SIG-M5 treated with dmso at 0.1 percent for 504 hours (cell line): ENCODE measurements at regions not wholly inside any gene's neighbourhood (a gene's known extent, or its start where the extent isn't known, plus 50 kb on each side); places are given as distances from the start of the nearest gene placed in this dataset.
"Not testable (repeated sequence)": the region's sequence is repeated elsewhere in the genome, so short reads cannot be mapped to it uniquely, and the experiment has no call there.

Source experiments
- DNase-seq: peaks from one replicate; lab custom pipeline; 2025; ENCODE audit not compliant: unreplicated experiment; lab: John Stamatoyannopoulos, UW

DNA sequence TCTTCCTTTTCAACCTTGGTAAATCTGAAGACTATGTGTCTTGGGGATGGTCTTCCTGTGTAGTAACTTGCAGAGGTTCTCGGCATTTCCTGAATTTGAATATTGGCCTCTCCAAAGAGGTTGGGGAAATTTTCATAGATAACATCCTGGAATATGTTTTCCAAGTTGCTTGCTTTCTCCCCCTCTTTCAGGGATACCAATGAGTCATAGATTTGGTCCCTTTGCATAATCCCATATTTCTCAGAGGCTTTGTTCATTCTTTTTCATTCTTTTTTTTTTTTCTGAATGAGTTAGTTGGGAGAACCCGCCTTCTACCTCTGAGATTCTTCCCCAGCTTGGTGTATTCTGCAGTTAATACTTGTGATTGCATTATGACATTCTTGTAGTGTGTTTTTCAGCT lies 549.2 kb upstream of the AMOT start:
- no peak for DNase-seq

DNA sequence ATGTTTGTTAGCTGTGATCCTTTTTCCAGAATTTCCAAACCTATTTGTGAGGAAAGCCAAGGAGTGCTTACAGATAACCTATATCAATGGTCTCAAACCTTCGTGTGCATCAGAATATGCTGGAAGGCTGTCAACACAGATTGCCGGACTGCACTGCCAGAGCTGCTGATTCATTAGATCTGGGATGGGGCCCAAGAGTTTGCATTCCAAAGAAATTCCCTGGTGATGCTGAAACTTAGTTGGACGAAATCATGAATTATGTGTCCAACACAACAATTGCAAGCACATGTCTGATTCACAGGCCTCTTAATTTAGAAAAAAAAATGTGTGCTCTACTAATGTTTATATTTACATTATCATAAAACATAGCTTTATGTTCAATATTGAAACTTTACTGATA lies 544.0 kb upstream of the AMOT start:
- DNase-seq = no peak

DNA sequence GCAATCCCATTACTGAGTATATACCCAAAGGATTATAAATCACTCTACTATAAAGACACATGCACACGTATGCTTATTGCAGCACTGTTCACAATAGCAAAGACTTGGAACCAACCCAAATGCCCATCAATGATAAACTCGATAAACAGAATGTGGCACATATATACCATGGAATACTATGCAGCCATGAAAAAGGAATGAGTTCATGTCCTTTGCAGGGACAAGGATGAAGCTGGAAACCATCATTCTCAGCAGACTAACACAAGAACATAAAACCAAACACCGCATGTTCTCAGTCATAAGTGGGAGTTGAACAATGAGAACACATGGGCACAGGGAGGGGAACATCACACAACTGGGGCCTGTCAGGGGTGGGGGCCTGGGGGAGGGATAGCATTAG lies 532.8 kb upstream of the AMOT start:
- DNase-seq = not testable (repeated sequence)

DNA sequence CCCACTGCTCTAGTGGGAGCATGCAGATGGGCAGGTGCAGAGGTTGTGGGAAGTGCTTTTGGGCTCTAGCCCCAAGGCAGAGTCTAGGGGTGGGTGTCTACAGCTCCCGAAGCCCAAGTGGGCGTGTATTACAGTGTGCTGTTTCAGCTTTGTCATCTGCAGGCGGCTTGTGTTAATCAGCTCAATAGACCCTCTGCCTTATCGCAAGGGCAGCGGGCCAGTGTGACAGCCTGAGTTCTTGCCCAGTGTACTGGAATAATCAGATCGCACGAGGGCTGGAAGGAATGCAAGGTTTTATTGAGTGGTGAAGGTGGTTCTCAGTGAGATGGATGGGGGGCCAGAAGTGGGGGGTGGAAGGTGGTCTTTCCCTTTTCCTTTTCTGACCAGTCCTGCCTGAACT lies 529.4 kb upstream of the AMOT start:
- no peak for DNase-seq

DNA sequence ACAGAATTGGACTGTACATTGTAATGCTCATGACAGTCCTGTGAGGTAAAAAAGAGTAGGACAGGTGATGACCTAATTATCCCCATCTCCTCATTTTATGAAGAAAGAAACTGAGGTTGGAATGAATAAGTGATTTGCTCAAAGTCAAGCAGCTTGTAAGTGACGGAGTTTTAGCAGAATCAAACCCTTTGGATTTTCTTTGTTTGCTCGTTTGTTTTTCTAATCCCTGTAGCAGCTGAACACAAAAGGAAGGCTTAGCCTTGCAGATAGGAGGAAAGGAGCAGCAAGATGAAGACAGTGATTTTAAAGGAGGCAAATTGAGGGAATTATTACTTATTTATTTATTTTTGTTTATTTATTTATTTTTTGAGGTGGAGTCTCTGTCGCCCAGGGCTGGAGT lies 528.4 kb upstream of the AMOT start:
- DNase-seq = no peak

DNA sequence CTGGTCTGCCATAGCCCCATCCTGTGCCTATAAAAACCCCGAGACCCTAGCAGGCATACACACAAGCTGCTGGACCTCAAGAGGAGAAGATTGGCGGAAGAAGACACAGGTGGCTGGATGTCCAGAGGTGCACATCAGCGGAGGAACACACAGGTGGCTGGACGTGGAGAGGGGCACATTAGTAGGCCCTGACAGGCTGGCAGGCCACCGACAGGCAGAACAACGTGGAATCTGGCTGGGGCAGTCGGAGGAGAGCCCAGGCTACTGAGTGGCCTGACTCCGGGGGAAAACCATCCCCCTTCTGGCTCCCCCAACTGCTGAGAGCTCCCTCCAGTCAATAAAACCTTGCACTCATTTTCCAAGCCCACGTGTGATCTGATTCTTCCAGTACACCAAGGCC lies 512.5 kb upstream of the AMOT start:
- DNase-seq = no peak

DNA sequence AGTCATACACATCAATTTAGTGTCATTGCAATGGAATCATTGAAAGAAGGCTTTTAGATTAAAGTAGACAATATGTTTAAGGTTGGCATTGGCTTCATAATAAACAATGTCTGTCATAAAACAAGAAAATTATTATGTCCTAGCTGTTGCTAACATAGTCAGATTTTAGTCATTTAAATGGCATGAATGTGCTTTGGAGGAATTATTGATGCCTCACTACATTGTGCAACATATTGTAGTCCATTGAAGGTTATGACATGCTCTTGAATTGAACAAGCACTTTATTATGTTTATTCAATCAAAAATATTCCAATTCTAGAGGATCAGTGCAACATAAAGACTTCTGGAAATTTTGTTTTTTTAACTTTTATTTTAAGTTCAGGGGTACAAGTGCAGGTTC lies 489.8 kb upstream of the AMOT start:
- no peak for DNase-seq

DNA sequence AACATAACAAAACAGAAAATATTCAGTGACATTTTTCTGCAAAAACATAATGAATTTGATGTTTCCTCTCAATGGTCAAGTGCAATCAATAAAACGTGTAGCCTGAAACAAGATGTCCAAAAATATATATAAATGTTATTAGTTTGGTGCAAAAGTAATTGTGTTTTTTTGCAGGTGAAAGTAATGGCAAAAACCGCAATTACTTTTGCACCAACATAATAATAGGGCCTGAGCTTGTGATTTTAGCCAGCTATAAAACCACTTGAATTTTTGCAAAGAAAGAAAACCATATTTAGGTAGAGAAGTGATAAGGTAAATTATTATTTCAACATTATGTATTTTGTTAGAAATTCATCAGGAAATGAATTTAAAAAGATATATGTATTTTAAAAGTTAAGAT lies 475.3 kb upstream of the AMOT start:
- no peak for DNase-seq

DNA sequence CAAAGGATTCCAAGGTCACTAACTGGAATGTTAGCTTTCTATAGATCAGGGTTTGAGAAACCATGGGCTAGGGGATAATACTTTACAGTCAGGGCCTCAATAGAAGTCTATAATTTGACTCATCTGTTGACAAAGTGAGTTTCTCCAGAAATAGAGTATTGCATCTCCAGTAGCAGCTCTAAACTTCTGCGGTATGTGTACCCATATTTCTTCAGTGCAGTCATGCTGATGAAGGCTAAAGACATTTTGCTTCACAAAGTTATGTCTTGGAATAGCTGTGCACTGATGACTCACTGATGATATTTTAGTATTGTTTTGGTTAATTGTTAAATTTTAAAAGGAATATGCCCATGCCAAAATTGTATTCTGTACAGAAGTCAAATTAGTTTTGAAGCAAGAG lies 464.9 kb upstream of the AMOT start:
- no peak for DNase-seq

DNA sequence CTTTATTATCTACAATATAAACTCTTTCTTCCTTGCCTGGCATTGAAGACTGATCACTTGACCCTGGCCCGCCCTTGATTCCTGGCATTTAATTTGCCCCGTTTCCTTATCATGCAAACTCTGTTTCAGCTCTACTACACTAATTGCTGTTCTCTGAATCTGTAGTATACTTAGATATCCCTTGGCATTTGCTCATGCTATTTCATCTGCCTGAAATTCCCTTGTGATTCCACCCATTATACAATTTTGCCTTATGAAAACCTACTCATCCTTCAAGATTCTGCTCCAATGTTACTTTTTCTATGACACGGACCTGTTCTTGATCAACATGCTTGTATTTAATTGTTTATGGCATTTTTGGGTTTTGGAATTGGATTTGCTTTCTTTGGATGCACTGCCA lies 459.9 kb upstream of the AMOT start:
- DNase-seq = no peak

DNA sequence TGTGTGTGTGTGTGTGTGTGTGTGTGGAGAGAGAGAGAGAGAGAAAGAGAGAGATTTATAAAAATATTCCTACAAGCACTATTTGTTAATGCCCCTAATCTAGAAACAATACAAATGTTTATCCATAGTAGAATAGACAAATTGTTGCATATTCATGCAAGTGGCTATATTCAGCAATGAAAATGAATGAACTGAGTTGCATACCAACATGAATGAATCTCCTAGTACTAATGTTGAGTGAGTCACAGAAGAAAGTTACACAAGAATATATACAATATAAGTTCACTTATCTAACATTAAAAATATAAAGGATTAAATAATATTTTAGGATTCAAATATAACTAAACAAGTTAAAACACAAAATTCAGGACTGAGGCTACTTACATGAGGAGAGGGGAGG lies 456.8 kb upstream of the AMOT start:
- DNase-seq = no peak

DNA sequence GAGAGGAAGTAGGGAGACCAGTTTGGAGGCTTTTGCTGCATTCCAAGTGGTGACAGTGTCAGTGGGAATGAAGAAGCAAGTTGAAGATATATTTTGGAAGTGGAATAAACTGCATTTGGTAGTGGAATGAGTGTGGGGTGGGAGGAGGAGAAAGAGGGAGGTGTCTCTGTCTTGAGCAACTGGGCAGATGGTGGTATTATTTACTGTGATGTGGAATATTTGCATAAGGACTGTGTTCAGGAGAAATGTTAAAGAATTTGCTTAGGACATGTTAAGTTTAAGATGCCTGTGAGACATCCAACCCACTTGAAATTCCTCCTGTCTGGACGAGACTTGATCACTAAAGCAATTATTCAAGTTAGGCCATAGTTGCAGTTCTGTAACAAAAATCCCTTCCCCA lies 448.9 kb upstream of the AMOT start:
- DNase-seq = no peak

DNA sequence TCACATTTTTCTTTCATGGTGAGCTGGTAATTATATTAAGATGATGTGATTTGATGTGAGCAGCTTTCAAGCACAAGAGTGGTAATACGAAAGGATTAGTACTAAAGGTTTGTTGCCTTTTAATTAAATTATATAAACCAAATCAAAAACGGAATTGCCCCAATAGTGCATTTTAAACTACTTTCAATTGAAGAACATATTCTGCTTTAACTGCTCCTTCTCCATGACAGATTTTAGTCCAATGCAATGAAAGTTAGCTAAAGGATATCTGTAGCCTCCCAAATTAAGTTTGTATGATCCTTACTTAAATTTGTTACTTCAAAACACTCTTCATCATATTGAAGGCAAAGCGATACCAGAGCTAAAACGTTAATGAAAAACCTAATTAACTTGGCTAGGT lies 447.1 kb upstream of the AMOT start:
- no peak for DNase-seq

DNA sequence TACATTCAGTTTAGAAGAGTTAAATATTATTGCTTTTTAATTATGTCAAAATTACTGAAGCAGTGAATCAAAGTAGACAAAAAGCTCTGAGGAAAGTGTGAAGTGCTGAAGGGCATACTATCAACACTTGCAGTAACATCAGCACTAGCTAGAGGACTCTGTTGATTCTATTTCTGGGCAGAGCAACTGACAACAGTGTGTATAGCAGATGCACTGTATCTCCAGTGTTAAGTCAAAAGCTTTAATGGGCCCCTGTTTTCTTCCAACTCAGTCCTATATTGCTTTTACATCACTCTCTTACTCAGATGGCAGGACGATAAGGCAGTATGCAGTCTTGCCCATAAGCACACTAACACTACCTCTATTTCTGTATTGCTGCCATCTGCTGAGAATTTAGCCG lies 435.2 kb upstream of the AMOT start:
- no peak for DNase-seq

DNA sequence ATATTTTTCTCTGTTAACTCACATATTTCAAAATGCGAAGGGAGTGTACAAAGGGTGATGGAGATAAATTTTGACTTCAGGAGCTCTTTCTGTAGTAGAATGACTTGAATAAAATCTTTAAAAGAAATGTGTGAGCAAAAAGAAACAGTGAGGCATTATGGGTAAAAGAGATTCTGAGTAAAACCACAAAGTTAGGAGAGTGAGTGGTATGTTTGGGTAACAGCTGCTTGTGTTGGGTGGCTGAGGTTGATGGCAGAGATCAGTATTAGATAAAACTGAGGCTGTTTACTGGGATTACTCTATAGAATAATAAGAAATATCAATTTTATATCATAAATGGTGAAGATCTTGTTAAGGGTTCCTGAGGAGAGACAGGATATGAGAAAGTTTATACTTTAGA lies 434.2 kb upstream of the AMOT start:
- DNase-seq = no peak

DNA sequence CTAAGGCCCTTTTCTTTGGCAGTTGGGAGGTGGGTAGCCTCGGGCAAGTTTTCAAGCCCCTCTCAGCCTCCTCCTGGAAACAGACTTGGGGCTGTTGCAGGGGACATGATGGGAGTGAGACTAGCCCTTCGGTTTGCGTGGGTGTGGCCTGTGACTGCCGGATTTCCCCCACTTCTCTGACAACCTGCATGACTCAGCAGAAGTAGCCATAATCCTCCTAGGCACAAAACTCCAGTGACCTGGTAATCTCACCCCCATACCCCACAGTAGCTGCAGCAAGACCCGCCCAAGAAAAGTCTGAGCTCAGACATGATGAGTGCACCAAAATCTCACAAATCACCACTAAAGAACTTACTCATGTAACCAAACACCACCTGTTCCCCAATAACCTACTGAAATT lies 433.7 kb upstream of the AMOT start:
- no peak for DNase-seq

DNA sequence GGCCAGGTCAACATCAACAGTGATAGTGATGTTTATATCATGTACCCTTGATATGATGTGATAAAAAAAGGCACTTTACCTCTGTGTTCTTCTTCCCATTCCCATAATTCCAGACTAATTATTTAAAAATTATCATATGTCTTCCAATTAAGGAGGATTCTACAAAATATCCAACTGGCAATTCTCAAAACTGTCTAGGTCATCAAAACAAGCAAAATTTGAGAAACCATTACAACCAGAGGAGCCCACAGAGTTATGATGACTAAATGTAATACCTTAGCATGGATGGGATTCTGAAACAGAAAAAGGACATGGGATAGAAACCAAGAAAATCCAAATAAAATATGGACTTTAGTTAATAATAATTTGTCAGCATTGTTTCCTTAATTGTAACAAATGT lies 428.6 kb upstream of the AMOT start:
- DNase-seq = no peak

DNA sequence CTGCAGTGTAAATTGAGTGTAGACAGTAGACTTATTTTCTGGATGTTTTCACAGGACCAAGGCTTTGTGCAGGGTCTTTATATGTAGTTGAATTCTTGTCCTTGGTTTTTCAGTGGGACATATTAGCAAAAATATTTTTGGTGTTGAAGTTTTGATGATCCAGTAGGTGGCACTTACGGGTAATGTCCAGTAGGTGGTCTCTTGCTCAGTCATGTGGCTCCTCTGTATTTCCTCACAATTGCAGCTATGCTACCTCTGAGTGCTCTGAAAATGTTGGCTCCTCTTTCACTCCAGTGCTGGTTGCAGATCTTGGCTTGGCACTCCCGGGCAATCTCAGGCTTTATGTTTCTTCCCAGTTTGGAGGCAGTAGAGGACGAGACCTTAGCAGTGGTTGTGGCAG lies 419.8 kb upstream of the AMOT start:
- DNase-seq = peak; percentile 14

DNA sequence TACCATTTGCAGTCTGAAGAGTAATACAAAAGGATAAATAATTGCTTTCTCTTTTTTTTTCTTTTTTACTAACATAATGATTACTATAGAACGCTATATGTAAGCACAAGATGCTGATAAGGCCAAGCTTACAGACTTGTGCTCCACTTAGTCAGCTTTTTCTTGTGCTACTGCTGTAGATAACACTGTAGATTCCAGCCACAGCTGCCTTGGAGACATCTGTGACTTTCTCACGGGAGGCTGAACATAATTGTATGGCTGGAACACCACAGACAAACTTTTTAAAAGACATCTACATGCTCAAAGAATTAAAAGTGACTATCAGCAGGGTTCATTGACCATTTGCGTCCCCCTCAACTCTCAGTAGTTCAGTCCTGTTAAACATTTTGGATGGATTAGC lies 381.7 kb upstream of the AMOT start:
- DNase-seq = no peak

DNA sequence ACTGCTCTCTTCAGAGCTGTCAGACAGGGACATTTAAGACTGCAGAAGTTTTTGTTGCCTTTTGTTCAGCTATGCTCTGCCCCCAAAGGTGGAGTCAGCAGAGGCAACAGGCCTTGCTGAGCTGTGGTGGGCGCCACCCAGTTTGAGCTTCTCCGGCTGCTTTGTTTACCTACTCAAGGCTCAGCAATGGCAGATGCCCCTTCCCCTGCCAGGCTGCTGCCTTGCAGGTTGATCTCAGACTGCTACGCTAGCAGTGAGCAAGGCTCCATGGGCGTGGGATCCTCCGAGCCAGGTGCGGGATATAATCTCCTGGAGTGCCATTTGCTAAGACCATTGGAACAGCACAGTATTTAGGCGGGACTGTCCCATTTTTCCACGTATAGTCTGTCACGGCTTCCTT lies 371.4 kb upstream of the AMOT start:
- DNase-seq = no peak

DNA sequence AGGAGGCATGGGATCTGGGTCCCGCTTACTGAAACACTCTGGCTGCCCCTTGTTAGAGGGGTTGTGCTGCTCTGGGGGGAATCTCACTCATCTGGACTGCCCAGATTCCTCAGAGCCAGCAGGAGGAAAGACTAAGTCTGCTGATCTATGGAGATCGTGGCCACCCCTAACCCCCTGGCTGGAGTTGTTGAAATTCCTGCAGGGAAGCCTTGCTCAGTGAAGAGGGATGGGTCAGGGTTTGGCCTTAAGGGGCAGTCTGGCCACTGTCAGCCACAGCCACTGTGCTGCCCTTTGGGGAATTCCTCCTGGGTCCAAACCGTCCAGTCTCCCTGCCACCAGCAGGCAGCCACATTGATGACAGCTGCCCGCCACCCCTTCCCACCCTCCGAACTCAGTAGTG lies 362.0 kb upstream of the AMOT start:
- DNase-seq = no peak

DNA sequence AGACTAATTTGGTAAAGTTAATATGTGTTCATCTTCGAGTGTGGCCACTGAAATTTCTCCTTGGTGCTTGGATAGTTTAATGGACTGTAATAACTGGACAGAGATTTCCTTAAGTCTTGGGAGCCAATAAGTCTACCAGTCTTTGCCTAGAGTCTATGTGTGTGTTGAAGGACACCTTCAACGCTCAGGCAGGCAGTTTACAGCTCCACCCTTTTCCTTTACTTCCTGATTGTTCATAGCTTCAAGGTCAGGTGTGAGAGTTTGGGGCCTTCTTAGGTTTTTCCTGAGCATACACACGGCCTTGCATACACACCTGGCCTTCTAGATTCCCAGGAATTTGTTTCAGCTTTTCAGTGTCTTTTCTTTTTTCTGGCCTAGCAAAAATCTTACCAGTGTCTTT lies 355.3 kb upstream of the AMOT start:
- no peak for DNase-seq

DNA sequence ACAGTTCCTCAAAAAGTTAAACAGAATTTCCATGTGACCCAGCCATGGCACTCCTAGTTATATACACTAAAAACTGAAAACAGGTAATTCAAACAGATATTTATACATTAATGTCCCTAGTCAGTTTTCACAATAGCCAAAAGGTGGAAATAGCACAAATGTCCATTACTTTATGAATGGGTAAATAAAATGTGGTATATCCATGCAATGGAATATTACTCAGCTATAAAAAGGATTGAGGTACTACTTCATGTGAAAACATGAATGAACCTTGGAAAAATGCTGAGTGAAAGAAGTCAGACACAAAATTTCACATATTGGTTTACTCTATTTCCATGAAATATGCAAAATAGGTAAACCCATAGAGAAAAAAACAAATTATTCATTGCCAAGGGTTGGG lies 351.8 kb upstream of the AMOT start:
- DNase-seq = no peak

DNA sequence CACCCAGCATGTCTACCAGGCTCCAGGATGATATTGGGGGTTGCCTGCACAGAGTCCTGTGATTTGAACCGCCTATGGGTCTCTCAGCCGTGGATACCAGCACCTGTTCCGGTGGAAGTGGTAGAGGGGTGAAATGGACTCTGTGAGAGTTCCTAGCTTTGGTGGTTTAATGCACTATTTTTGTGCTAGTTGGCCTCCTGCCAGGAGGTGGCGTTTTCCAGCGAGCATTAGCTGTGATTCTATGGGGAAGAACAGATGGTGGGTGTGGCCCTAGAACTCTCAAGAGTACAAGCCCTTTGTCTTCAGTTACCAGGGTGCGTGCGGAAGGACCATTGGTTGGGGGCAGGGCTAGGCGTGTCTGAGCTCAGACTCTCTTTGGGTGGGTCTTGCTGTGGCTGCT lies 316.9 kb upstream of the AMOT start:
- no peak for DNase-seq
